HG02943 (cell line): ENCODE measurements at regions not wholly inside any gene's neighbourhood (a gene's known extent, or its start where the extent isn't known, plus 50 kb on each side); places are given as distances from the start of the nearest gene placed in this dataset.
"Not testable (repeated sequence)": the region's sequence is repeated elsewhere in the genome, so short reads cannot be mapped to it uniquely, and the experiment has no call there.

Source experiments
- ATAC-seq: cut with Tn5 transposase; IDR thresholded peaks from one replicate; pipeline ENCODE4 v1.9.1; 2021; ENCODE audit warnings: mild to moderate bottlenecking, low read depth, moderate library complexity; ENCODE audit not compliant: unreplicated experiment

DNA sequence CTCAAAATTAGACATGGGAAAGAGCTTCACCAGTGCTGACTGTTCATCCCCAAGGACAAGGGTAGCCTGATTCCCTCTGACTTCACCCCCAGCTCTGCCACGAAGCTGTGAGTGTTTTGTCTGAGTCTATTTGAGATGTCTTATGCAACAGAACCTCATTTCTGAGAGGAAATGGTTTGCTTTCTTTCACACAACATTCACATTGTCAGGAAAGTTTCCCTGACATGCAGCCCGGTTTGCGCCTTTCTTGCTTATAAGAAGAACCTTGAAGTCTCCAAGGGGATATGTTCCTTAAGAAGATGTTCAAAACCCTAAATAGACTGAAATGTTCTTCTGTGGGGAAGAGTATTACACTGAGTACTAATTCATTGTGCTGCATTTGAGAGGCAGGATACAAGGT, 300.5 kb upstream of the CCL2 start:
- no peak for ATAC-seq

DNA sequence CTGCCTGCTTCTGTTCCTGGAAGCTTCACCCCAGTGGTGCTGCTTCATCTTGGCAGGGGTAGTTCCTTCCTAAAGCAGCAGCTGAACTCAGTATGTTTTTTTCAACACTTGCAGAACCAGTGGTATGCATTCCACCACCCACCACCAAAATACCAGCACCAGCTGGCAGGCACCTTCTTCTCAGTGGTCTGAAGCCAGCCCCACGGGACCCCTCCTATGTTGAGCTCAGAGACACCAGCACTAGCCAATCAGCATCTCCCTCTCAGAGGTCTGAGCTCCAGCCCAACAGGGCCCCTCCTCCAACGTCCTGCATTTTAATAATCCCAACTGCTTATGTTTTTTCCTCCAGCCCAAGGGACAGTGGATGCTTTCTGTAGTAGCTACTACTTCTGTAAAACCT, 299.6 kb upstream of the CCL2 start:
- ATAC-seq: no peak

DNA sequence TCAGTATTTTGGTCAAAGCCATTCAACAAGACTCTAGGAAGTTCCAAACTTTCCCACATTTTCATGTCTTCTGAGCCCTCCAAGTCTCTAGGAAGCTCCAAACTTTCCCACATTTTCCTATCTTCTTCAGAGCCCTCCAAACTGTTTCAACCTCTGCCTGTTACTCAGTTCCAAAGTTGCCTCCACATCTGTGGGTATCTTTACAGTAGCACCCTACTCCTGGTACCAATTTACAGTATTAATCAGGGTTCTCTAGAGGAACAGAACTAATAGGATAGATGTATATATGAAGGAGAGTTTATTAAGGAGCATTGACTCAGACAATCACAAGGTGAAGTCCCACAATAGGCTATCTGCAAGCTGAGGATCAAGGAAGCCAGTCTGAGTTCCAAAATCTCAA, 296.0 kb upstream of the CCL2 start:
- ATAC-seq: not testable (repeated sequence)

DNA sequence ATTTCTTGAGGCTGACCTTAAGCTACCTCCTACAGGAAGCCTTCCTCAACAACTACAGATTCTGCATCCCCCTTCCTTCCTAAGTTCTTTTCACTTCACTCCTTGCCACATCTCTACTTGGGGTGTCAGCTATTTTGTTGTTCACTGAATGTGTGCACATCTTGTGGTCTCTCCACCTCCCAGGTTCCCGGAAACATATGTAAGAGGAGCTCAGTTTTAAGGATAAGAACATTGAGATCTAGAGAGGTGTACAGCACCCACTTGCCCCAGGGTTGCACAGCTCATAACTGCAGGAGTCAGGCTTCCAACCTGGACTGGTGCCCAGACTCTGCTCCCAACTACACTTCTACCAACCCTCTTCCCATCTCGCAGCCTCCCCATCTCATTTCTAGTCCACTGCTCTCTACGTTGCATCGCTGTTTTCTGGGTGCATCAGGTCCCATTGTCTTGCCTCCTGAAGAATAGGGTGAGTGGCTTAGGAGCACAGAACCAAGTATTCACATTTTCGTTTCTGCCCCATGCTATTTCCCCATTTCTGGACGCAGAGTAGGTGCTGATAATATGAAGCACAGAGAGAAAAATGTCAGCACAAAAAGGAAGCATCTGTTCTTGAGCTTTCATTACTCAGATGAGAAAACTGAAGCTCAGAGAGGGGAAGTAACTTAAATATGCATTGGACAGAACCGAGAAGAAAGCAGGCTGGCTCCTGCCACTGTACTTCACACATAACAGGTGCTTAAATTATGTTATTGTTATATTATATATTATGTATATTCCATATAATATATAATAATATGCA, 292.0 kb upstream of the CCL2 start:
- no peak for ATAC-seq

DNA sequence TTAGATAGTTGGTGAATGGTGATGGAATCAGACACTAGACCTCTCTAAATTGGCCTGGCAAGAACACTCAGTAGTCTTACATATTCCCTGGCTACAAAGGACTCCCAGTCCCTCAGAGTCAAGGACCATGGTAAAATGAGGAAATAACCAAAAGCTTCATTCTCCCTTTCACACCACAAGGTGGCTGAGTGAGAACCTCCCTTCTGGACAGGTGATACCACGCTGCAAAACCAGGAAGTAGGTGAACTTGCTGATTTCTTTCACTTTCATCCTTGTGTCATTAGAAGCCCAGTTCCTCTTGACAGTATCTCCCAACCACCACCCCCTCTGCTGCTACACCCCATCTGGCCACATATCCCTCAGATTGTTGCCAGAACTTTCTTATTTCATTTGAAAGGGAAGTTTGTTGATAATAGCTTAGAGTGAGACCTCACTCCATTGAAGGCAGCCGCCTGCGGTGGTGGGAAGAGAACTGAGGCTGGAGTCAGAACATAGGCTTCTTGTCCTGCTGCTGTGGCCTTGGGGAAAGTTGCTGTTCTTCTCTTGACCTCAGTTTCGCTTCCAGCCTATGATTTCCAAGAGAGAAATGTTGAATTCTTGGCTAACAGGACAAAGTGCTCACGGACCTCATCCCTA, 290.6 kb upstream of the CCL2 start:
- ATAC-seq: peak; percentile 64

DNA sequence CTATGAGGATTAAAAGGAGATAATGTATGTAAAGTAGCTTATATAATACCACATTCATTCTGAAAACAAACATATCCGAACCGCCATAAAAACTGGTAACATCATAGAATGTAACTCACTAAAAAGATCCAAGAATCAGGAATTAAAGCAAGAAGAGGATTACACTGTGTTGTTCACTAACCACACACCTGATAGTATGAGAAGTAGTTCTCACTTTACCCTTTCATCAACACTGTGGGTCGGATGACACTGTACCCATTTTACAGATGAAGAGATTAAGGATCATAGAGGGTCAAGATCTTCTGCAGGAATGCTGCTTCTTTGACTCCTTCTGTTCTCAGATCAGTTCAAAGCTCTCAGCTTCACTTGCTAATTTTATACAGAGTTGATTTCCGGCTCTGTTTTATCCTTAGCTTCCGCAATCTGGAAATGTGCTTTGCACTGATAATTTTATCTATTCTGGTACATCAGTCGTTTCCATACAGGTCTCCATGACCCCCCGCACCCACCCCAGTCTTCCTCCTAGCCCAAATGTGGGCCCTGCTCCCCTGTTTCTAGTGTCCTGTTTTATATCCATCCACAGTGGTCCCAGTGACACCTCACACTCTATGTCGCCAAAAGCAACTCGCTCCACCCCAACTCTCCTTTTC, 288.6 kb upstream of the CCL2 start:
- ATAC-seq: no peak

DNA sequence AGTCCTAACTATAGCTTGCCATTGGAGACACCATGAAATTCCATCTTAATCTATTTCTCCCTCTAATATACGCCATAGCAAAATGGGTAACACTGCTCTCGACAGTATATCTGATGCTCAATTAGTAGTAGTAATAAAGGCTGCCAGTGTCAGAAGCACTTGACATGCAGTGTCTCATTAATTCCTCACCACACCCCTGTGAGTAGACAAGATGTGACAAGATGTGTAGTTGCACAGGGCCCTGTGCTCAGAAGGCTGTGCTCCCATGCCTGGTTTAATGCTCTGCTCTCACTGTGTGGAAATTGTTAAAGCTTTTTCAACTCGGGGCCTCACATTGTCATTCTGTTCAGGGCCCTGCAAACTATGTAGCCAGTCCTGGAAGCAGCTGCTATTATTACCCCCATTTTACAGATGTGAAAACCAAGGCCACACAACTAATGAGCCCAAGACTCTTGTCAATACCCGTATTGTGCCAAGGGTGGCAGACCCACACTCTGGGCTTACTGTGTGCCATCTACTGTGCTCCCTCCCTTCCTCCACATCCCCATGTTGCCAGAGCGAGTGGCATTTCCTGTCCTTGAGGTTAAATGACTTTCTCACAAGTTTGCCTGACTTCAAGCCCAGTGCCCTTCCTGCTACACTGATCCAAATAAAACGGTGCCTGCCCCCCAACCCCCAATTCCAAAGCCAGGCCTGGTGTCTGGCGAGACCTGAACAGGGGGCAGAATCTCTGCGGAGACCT, 287.3 kb upstream of the CCL2 start:
- no peak for ATAC-seq

DNA sequence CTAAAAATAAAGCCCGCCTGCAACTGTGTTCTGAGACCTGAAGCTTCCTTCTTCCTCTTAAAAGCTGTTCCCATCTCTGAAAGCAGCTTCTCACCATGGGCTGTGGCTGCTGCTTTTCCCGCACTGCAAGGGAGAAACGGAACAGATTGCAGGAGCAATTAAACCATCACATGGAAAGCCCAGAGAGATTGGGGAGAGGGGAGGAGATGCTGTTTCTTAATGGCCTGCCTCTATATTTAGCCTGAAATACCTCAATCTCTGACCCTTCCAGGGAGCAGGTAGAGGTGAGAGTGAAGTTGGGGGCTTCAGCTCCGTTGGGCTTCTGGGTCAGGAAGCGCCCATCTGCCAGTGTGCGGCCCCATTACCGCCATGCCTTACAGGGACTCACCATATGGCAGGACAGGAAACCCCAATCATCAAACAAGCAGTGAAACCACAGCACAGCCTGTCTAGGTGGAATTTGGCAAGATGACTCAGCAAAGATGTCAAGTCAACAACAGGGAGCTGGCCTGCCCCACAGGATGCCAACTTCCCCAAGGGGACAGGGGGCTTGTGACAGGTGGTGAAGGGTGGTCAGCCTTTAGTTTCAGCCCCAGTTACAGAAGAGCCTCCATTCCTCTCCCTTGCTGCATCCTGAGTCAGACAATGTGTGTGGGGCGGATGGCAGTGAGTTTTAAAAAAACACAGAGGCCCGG, 286.6 kb upstream of the CCL2 start:
- ATAC-seq: peak; percentile 60

DNA sequence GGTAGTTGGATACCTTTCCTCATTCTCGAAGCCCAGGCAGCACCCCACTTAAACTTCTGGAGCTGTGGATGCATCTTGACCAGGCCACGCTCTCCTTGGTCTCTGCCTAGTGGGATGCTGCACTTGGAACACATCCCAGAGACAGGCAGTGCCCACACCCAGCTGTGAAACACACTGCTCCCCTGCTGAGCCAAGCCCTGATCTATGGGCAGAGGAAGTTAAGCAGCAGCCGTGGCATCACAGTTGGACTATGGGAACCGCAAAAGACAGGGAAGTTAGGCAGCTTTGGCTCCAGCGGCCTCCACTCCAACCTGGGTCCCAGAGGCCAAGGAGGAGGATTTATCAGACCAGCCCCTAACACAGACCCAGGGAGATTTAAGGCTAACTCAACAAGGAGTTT, 284.8 kb upstream of the CCL2 start:
- no peak for ATAC-seq

DNA sequence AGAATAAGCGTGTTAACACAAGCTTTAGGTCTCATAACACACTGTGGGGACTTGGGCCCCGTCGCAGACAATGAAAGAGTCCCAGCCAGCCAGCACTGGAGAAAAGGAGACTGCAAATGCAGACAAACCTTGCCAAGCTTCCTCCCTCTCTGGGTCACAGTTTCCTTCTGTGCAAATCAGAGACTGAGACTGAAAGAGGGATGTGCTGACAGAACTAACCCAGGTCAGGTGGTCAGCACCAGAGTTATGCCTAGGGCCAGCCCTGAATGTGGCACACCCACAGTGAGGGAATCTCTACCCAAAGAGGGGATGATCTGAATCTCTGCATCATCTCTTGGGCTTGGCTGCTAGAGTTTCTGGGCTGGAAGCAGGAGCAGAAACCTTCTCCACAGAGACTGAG, 282.3 kb upstream of the CCL2 start:
- no peak for ATAC-seq

DNA sequence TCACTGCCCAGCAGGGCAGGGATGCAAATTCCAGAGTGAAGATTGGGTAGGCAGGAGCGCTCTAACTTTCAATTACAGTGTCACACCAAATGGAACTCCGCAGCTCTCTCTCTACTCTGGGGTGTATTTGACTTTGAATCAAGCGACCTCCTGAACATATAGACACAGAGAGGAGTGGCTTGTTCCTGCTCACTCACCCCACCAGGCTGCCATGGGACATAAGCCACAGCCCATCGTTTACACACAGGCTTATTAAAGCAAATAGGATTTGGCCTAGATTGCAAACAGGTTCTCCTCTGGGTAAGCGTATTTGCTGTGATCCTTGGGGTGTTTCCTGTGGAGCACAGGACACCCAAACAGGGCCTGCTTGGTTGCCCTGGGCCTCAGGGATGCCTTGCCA, 281.6 kb upstream of the CCL2 start:
- ATAC-seq: no peak

DNA sequence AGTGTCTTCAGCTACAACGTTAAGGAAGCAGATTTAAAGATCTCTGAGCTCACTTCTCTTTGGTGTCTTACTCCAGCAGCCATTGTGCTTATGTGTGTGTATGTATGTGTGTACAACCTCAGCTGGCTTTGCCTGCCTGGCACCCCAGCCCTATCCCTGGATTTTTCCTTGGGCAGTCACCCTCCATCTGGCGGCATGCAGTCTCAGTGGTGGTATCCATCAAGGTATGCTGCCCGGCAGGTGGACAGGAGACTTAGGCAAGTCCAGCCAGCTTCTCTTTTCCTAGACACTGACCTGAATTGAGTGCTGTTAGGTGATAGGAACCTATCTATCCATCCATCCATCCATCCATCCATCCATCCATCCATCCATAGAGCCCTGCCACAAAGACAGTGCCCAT, 280.8 kb upstream of the CCL2 start:
- ATAC-seq: no peak

DNA sequence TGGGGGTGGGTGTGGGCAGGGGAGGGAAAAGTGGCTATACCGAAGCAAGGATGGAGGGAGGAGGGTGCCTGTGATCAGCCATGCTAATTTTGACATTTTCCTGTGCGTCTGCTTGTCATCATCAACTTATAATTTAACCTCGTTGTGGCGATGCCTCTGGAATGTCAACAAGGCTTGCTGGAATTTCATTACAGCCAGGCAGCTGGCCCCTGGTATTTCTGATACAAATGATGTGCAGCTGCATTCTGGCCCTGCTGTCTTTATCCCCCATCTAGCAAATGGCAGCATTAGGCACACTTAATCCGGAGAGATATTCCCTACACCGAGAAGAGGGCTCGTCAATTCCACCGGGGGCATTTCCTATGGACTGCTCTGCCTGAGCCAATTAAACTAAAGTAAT, 278.3 kb upstream of the CCL2 start:
- ATAC-seq: no peak

DNA sequence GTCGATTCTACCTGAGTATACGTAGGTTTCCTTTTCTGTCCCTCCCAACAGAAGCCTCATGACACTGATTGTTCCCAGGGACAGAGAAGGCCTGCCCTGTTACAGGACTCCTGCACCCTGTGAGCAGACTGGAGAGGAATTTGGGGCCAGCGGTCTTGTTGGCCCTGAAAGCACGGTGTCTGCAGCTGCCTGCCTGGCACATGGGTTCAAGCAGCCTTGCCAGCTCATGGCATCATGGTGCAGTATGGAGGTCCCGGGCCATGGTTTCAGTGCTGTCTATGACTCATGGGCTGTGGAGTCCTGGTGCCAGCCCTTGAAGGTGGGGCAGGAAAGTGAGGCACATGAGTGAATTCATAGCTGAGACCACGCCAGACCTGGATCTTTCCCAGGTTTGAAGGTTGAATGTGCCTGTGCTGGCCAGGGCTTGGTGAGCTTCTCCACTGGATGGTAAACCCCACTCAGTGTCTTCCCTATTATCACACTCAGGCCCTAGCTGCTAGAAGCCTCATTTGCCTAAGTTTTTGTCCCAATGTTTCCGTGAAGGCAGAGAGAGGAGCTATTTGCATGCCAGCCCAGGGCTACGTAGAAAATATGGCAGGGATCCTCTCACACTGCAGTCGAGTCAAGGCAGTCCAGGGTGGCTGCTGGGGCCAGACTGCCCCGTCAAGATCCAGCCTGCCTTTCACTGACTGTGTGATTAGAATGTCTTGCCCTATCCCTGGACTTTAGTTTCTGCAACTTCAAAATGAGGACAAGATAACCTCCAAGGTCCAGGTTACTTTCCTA, 277.2 kb upstream of the CCL2 start:
- no peak for ATAC-seq

DNA sequence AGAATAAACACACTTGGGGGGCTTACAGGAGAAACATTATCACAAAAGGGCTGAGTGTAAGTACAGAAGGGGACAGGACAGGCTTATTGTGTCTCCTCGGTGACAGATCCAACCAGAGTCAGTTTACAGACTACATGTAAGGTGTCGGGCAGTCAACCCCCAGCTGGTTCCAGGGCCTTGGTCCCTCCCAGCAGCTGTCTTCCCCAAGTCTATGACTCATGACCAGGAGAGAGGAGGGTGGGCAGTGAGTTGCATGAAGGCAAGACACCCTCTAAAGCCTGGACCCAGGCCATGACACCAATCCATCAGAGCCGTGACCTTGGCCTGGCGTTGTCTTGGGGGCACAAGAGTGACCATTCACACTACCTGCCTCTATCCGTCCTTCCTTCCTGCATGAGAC, 276.2 kb upstream of the CCL2 start:
- ATAC-seq: no peak

DNA sequence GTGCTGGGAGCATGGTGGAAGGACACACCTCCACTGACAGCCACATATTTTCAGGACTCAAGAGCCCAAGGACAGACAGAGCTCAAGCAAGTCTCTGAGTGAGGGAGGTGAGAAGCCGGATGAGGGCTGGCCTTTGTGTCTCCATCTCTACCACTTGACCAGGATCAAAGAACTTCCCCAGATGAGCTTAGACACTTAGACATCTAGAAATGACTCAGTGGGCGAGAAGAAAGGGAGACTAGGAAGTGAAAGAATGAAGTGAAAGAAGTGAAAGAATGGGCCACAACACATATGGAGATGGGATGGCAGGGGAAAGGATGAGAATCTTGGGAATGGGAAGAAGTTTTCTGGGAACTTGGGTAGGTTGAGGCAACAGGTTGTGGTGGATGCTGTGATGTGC, 274.9 kb upstream of the CCL2 start:
- ATAC-seq: no peak

DNA sequence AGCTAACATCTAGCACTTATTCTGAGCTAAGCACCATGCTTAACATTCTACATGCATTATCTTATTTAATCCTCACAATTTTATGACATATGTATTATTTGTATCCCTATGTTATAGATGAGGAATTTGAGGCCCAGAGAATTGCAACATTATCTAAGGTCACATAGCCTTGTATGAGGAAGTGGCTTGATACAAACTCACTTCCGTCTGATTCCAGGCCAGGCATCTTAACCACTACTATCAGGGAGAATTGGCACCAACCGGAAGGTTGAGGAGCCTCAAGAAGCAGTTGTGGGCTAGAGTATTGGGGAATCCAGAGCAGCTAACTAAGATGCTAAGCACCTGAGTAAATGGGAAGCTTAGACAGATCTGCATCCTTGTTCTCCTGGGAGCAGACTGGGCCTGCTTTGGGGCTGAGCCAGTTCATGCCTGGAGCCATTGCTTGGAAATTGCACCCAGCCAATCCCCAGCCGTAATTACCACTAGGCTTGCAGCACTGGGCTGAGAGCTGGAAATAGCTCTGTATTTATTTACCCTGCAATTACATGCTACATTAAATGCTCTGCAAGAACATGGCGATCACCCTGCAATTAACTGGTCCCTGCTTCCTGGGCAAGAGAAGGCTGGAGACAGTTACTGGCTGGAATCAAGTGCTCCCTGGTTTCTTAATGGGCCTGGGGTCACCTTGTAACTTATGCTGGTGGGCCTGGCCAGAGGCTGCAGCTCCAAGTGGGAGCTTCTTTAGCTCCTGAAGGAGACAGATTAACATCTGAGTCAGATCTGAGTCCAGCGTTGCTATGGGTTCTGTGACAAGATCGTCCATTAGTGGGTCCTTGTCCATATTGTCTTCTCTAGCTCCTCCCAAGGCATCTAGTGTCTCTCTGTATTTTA, 273.1 kb upstream of the CCL2 start:
- ATAC-seq: no peak

DNA sequence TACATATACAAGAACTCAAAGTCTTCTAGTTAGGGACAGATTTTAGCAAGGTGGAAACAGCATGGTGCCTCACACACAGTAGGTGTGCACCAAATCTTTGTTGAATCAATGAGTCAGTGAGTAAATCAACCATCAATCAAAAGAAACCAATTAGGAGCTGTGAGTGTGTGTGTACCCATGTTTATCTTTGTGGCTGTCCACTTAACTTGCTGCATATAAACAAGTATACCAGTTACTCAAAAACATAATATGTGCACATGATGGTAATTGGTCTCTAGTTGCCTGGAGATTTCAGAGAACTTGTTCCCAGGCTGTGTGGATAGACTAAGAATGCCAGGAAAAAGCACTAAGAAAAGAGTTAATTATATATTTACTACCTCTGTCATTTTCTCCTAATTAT, 272.2 kb upstream of the CCL2 start:
- ATAC-seq: no peak
